ENCODE measurements at regions not wholly inside any gene's neighbourhood (a gene's known extent, or its start where the extent isn't known, plus 50 kb on each side); places are given as distances from the start of the nearest gene placed in this dataset.

- TF ChIP-seq CREB1 (IDR thresholded peaks at IDR 0.05) (no peak), POLR2AphosphoS5 (IDR thresholded peaks at IDR 0.05; ENCODE audit: low read depth, low read length) (no peak), YY1 (IDR thresholded peaks at IDR 0.05; ENCODE audit: low read depth, low read length) (no peak), PHF8 (conservative IDR thresholded peaks at IDR 0.05; ENCODE audit: low read depth, low read length) (no peak), RAD21 (IDR thresholded peaks at IDR 0.05 in 1 of 2, conservative IDR thresholded peaks at IDR 0.05 in 1 of 2; ENCODE audit: low read depth in 2 of 2, low read length in 2 of 2) (no peak), GABPA (IDR thresholded peaks at IDR 0.05; ENCODE audit: borderline replicate concordance, insufficient read depth, low read length) (no peak), CTCF (IDR thresholded peaks at IDR 0.05; ENCODE audit: control extremely low read depth in 1 of 3, insufficient read depth in 1 of 3, low read depth in 1 of 3, low read length in 3 of 3) (no peak), ATF3 (IDR thresholded peaks at IDR 0.05; ENCODE audit: insufficient read depth, low read depth, low read length) (no peak), SIN3A (conservative IDR thresholded peaks at IDR 0.05 in 1 of 2, IDR thresholded peaks at IDR 0.05 in 1 of 2; ENCODE audit: low read depth in 1 of 2, low read length in 2 of 2) (no peak), RBBP5 (IDR thresholded peaks at IDR 0.05; ENCODE audit: borderline replicate concordance, low read depth, low read length) (no peak)
Measured at GRCh38 chr11:45717526-45717925, 52.1 kb upstream of the CHST1 start.
